Amniotic epithelial cell (primary cell): ENCODE measurements at regions not wholly inside any gene's neighbourhood (a gene's known extent, or its start where the extent isn't known, plus 50 kb on each side); places are given as distances from the start of the nearest gene placed in this dataset.
"Not testable (repeated sequence)": the region's sequence is repeated elsewhere in the genome, so short reads cannot be mapped to it uniquely, and the experiment has no call there.

Experiments used
- DNase-seq: peaks from one replicate; pipeline ENCODE4 v3.0.0-alpha.2; 2010; ENCODE audit warnings: low read depth

- DNase-seq, result no peak
These were observed 1033.6 kb downstream of the CDH8 start for GRCh38 chr16:61002479-61003204.

- DNase-seq, result no peak
These were observed 1044.4 kb downstream of the CDH8 start for GRCh38 chr16:60991886-60992285.

GRCh38 chr16:60989592-60989991, 1046.6 kb downstream of the CDH8 start:
- no peak for DNase-seq

- DNase-seq, result no peak
These were observed 1057.1 kb downstream of the CDH8 start for GRCh38 chr16:60979119-60979518.

- DNase-seq, result no peak
These were observed 1086.4 kb downstream of the CDH8 start for GRCh38 chr16:60949800-60950199.

GRCh38 chr16:60945225-60945624, 1091.0 kb downstream of the CDH8 start:
- DNase-seq, result no peak

GRCh38 chr16:60936189-60936588, 1100.0 kb downstream of the CDH8 start:
- not testable (repeated sequence) for DNase-seq

GRCh38 chr16:60932600-60932999, 1103.6 kb downstream of the CDH8 start:
- DNase-seq, result no peak

GRCh38 chr16:60930291-60930690, 1105.9 kb downstream of the CDH8 start:
- no peak for DNase-seq

GRCh38 chr16:60922920-60923319, 1113.3 kb downstream of the CDH8 start:
- DNase-seq, result no peak

GRCh38 chr16:60914334-60914733, 1121.9 kb downstream of the CDH8 start:
- DNase-seq, result no peak

GRCh38 chr16:60907645-60908044, 1128.6 kb downstream of the CDH8 start:
- no peak for DNase-seq

GRCh38 chr16:60905811-60906210, 1130.4 kb downstream of the CDH8 start:
- no peak for DNase-seq

- DNase-seq, result no peak
These were observed 1134.1 kb downstream of the CDH8 start for GRCh38 chr16:60902114-60902513.

- no peak for DNase-seq
These were observed 1153.4 kb downstream of the CDH8 start for GRCh38 chr16:60882816-60883215.

GRCh38 chr16:60852635-60853034, 1183.6 kb downstream of the CDH8 start:
- no peak for DNase-seq

- no peak for DNase-seq
These were observed 1214.6 kb downstream of the CDH8 start for GRCh38 chr16:60821661-60822060.

- DNase-seq, result no peak
These were observed 1215.9 kb downstream of the CDH8 start for GRCh38 chr16:60820361-60820760.

GRCh38 chr16:60818465-60818864, 1217.8 kb downstream of the CDH8 start:
- no peak for DNase-seq

GRCh38 chr16:60816461-60816860, 1219.8 kb downstream of the CDH8 start:
- no peak for DNase-seq

GRCh38 chr16:60815865-60816264, 1220.4 kb downstream of the CDH8 start:
- DNase-seq, result no peak

- DNase-seq, result no peak
These were observed 1221.2 kb downstream of the CDH8 start for GRCh38 chr16:60815033-60815432.

- no peak for DNase-seq
These were observed 1224.6 kb downstream of the CDH8 start for GRCh38 chr16:60811657-60812056.

- no peak for DNase-seq
These were observed 1225.1 kb downstream of the CDH8 start for GRCh38 chr16:60811051-60811608.
